ENCODE measurements at regions not wholly inside any gene's neighbourhood (a gene's known extent, or its start where the extent isn't known, plus 50 kb on each side); places are given as distances from the start of the nearest gene placed in this dataset.

- no peak for DNase-seq (ENCODE audit: low spot score)
- FAIRE-seq, result no peak
Observed at GRCh38 chr2:59932341-59932740, 621.1 kb downstream of the BCL11A start.

- DNase-seq (ENCODE audit: low spot score), result no peak
- FAIRE-seq, result no peak
Observed at GRCh38 chr2:59930430-59930829, 623.0 kb downstream of the BCL11A start.

DNA sequence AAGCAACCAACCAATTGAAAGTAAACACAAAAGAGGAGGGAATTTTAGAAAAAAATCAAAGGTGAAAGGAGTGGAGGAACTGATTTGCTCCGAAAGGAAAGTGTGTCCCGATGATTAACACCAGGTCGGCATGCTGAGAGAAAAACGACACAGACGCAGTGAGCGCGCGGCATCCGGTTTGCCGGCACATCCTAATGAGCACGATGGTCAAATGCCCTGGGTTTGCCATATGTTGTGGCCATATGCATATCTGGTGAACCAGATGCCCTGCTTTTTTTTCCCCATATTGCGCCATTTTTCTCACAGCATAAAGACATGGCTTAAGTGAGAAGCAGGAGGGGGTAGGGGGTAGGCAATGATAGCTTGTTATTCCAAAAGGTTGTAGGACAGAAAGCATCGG lies 626.7 kb downstream of the BCL11A start:
- DNase-seq (ENCODE audit: low spot score), result no peak
- no peak for FAIRE-seq

GRCh38 chr2:59925321-59925720 lies 628.1 kb downstream of the BCL11A start:
- DNase-seq (ENCODE audit: low spot score) (no peak), FAIRE-seq (no peak)

DNA sequence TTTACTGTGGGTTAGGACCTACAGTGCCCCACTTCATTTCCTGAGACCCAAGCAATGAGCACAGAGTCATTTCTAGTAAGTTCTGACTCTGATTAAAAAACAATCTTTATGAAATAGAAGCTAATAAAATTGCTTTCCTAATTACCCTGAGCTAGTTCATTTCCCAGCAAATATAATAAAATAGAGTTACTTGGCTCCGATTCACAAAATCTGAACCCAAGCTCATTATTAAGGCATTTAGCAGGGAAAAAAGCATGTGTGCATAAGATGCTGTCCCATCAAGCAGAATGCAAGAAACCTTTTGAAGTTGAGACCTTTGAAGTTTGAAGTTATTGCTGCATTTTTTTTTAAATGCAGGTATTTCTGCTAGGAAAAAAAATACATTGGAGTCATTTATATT lies 629.1 kb downstream of the BCL11A start:
- FAIRE-seq (no peak), DNase-seq (ENCODE audit: low spot score) (no peak)

- FAIRE-seq, result no peak
- no peak for DNase-seq (ENCODE audit: low spot score)
Observed at GRCh38 chr2:59922450-59922849, 631.0 kb downstream of the BCL11A start.

- FAIRE-seq, result no peak
- DNase-seq (ENCODE audit: low spot score), result no peak
Observed at GRCh38 chr2:59921743-59922142, 631.7 kb downstream of the BCL11A start.

GRCh38 chr2:59920961-59921360 lies 632.5 kb downstream of the BCL11A start:
- DNase-seq (ENCODE audit: low spot score) (no peak), FAIRE-seq (no peak)

DNA sequence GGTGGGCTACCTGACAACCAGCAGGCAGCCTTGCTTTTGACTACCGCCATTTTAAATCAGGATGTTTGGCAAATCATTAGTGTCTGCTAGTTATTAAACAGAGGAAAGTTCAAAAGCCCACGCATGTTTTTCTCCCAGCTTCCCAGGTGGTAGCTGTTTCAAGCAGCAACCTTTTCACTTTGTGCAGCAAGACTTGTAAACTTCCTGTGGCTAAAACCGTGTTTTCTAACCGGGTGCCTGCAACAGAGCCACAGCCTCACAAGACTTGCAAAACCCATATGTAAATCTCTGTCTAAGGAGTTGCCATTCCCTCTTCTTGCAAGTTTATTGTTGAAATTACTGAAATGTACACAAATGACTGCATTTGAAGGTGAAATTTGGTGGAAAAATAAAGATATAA lies 633.1 kb downstream of the BCL11A start:
- FAIRE-seq (no peak), DNase-seq (ENCODE audit: low spot score) (no peak)

GRCh38 chr2:59919579-59919978 lies 633.9 kb downstream of the BCL11A start:
- FAIRE-seq (no peak), DNase-seq (ENCODE audit: low spot score) (no peak)

DNA sequence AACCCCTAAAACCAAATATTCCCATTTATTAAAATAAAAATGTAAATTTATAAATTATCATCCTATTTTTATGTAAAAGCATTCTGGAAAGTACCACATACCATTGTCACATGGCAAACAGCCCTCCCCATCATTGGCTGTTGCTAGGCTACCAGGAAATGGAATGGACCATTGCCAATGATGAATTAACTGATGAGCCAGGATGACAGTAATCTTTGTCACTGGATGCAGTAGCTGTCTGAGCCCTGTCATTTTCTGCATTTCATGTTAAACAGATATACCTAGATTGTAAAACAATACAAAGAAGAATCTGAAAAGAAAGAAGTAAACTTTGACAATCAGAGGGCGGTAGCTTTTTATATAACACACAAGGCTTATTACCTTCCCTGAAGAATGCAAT lies 641.4 kb downstream of the BCL11A start:
- DNase-seq (ENCODE audit: low spot score) (no peak), FAIRE-seq (no peak)

DNA sequence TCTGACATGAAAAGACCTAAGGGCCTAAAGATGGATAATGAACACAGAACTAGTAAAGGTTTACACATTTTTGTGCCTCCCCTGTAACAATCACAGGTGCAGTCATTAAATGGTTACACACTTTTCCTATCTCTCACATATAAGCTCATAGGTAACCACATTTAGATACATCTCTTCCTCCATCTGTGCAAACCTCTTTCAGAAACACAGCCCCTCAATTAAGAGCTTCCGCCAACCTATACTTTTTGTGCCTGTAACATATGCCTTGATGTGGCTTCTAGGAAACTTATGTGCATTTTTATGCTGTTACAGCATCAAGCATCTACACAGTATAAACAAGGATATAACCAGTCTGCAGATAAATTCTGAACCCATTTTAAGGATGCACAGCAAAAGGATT lies 643.3 kb downstream of the BCL11A start:
- no peak for DNase-seq (ENCODE audit: low spot score)
- FAIRE-seq, result no peak

GRCh38 chr2:59909147-59909546 lies 644.3 kb downstream of the BCL11A start:
- DNase-seq (ENCODE audit: low spot score), result no peak
- no peak for FAIRE-seq

DNA sequence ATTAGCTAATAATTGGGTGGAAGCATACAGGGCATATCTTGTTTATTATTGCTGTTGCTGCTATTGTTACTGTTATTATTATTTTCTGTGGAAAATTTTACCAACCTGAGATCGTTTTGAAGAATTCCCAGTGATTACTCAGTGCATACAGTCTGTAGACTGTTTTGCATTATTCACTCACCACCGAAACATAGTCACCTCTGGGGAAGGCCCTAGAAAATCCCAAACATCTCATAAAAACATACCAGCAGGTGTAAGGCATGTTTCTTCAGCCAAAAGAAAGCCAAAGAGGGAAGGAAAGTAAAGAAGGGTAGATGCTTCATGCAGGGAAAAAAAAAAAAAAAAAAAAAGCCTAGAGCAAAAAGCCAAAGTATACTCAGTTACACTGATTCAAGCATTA lies 647.7 kb downstream of the BCL11A start:
- FAIRE-seq, result no peak

GRCh38 chr2:59903994-59904544 lies 649.4 kb downstream of the BCL11A start:
- no peak for FAIRE-seq
- no peak for DNase-seq (ENCODE audit: low spot score)

More for the DNA sequence above, 647.7 kb downstream of the BCL11A start:
- DNase-seq (ENCODE audit: low spot score), result no peak

- no peak for DNase-seq (ENCODE audit: low spot score)
- no peak for FAIRE-seq
Observed at GRCh38 chr2:59900728-59901452, 652.6 kb downstream of the BCL11A start.

DNA sequence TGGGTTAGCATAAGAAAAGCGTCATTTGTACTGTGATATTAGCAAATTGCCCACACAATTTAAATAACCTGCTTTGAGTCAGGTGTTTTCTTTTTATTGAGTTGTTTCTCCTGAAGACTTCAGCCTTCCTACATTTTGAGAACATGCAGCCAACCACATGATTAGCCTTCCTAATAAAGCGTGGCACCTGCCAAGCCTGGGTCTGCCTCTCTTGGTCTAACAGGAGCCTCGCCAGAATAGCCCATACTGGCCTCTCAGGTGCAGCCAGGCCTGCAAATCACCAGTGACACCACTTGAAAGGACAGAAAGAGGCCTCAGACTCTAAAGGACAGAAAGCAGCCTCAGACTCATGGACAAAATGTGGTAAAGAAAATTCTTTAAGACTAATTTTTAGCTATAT lies 653.8 kb downstream of the BCL11A start:
- FAIRE-seq, result no peak
- DNase-seq (ENCODE audit: low spot score), result no peak

DNA sequence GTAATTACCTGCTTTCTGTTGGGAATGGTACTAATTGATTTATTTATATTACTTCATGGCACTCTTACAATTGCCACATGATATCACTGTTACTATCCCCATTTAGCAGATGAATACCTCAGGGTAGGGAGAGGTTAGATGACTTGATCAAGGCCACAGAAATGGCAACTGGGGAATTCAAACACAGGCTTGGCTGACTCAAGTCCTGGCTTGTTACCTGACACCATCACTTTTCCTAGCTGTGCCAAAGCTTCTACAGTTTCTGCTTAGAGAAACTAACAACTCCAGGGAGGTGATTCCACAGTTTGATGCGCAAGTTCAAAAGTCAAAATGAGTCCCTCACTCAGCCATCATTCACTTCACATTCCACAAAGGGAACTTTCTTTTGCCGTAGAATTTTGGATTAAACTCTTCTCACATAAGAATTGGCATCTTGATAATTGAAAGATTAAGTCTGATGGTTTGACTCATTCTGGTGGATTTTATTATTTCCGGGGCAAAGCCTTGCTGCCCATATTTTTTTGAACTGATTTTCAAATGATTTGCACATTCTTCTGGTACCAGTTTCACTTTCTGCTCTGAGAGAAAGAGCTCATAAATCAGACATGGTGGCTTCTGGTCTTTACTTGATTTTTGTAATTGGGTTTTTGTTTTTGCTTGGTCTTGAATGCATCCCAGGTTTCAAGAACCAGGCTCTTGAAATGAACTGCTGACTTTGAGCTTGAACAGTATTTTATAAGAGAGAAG lies 656.8 kb downstream of the BCL11A start:
- FAIRE-seq (no peak), DNase-seq (ENCODE audit: low spot score) (no peak)

- FAIRE-seq, result no peak
Observed at GRCh38 chr2:59893612-59894011, 659.8 kb downstream of the BCL11A start.

DNA sequence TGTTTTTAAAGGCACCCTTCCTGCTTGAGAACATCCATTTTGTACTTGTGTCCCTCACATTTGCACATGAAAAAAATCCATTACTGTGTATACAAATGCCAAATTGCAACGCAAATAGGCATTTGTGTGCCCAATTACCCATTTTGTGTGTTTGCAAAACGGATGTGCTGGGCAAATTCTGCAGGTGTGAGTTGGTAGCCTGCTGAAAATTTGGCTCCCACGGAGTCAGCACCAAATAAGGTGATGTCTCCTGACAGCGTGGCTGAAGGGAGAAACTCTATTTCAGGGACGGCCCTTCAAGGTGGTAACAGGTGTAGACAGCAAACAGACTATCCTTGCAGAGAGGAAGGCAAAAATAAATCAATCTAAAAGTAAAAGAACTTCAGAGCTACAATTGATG lies 661.1 kb downstream of the BCL11A start:
- FAIRE-seq (no peak), DNase-seq (ENCODE audit: low spot score) (no peak)

More at GRCh38 chr2:59893612-59894011, 659.8 kb downstream of the BCL11A start:
- DNase-seq (ENCODE audit: low spot score), result no peak

GRCh38 chr2:59889305-59889704 lies 664.1 kb downstream of the BCL11A start:
- no peak for DNase-seq (ENCODE audit: low spot score)
- no peak for FAIRE-seq

DNA sequence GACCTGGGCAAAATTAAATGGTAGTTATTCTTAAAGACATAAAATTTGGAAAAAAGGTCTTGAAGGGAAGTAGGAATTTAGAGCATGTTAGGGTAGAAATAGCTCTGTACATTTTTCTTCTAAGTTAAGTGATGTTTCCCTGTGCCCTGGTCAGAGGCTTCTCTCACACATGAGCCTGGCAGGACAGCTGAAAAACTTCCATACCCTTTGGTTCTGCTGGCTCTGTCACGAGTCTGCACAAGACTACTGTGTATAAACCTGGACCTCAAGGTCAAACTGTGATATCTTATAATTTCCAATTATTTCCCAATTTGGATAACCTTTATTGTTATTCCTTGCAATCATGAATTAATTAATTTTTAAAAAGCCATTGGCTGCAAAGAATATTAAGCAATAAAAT lies 664.7 kb downstream of the BCL11A start:
- DNase-seq (ENCODE audit: low spot score), result no peak
- no peak for FAIRE-seq

DNA sequence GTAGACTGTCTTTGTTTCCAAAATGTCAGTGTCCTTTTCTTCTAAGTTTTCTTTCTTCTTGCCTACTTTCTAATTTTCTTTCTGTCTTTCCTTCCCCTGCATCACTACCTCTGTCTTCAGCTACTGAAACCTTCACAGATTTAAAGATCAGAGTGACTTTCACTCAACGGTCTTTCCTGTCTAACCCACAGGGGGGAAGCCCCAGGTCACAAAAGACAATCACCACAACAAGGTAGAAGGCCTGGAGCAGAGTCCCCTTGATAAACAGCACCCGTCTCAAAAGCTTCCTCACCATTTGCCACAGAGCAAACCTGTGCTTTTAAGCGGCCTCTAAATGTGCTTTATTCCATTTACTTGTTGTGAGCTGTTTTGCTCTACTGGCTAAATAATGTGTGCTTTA lies 665.4 kb downstream of the BCL11A start:
- DNase-seq (ENCODE audit: low spot score), result no peak
- FAIRE-seq, result no peak
